ENCODE measurements at regions not wholly inside any gene's neighbourhood (a gene's known extent, or its start where the extent isn't known, plus 50 kb on each side); places are given as distances from the start of the nearest gene placed in this dataset.

GRCh38 chr6:144722925-144723324 is 437.8 kb downstream of the UTRN start:
- intact Hi-C loops (cut with DNase I): no loop called here
- H3K27ac ChIP-seq: no peak overlapping the region

GRCh38 chr6:144723431-144723830 is 438.3 kb downstream of the UTRN start:
- no peaks in the 10 kb centered on the region for H3K27me3 ChIP-seq
- no peaks in the 10 kb centered on the region for H3K36me3 ChIP-seq
- no peaks in the 10 kb centered on the region for H3K9me3 ChIP-seq
- TF ChIP-seq CTCF (IDR thresholded peaks at IDR 0.05): no peak
- no peaks in the 10 kb centered on the region for H3K4me1 ChIP-seq
- intact Hi-C loops (cut with DNase I): no loop called here
- H3K27ac ChIP-seq: no peak overlapping the region
- H3K4me3 ChIP-seq: no peak overlapping the region
- no peak for DNase-seq (ENCODE audit: low spot score in 2 of 2)

More at GRCh38 chr6:144722925-144723324, 437.8 kb downstream of the UTRN start:
- no peak overlapping the region for H3K4me3 ChIP-seq
- no peaks in the 10 kb centered on the region for H3K36me3 ChIP-seq
- H3K9me3 ChIP-seq: no peaks in the 10 kb centered on the region
- H3K27me3 ChIP-seq: no peaks in the 10 kb centered on the region
- no peaks in the 10 kb centered on the region for H3K4me1 ChIP-seq
- DNase-seq (ENCODE audit: low spot score in 2 of 2): no peak
- no peak for TF ChIP-seq CTCF (IDR thresholded peaks at IDR 0.05)

DNA sequence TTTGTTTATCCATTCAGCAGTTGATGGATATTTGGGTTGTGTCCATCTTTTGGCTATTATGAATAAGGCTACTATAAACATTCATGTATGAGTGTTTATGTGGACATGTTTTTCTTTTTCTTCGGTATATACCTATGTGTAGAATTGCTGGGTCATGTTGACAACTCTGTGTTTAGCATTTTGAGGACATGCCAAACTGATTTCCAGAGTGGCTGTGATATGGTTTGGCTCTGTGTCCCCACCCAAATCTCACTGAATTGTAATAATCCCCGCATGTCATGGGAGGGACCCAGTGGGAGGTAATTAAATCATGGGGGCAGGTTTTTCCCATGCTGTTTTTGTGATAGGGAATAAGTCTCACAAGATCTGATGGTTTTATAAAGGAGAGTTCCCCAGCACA is 439.7 kb downstream of the UTRN start:
- no peak for TF ChIP-seq CTCF (IDR thresholded peaks at IDR 0.05)
- Histone ChIP-seq H3K4me3 (no peak overlapping the region), H3K9me3 (no peaks in the 10 kb centered on the region), H3K27ac (no peak overlapping the region), H3K27me3 (no peaks in the 10 kb centered on the region), H3K4me1 (no peaks in the 10 kb centered on the region), H3K36me3 (no peaks in the 10 kb centered on the region)
- DNase-seq (ENCODE audit: low spot score in 2 of 2): no peak
- intact Hi-C loops (cut with DNase I): no loop called here

DNA sequence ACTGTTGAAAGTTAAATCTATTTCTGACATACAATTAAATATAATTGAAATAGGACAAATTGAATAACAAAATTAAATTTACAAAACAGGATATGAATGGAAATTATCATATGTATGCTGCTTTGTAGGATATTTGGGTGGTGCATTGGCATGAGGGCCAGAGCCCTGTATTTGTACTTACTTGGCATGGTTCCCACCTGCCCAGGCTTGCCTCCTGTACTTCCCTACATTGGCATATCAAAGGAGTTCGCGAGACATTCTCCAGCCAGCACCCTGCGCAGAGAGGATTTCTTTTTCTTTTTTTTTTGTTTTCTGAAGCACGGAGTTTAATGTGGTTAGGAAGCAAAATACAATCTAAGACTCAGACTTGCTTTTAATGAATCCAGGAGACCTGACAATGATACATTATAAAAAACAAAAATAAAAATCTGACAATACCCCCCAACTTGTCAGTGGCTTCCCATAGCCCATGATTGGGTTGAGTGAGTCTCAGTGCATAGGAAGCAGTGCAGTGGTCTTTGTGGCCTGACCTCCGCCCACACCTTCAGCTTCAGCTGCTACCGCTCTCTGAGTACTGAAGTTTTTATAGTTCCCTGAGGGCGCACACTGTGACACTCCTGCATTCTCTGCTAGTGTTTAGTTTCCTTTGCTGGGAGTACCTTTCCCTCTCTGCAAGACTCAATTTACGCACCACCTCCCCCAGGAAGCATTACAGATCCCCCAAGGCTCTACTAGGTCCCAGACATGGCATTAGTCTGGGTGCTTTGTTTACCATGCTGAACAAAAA is 440.8 kb downstream of the UTRN start:
- Histone ChIP-seq H3K4me1 (no peaks in the 10 kb centered on the region), H3K27me3 (no peaks in the 10 kb centered on the region), H3K9me3 (no peaks in the 10 kb centered on the region), H3K27ac (no peak overlapping the region), H3K36me3 (no peaks in the 10 kb centered on the region), H3K4me3 (no peak overlapping the region)
- TF ChIP-seq CTCF (IDR thresholded peaks at IDR 0.05): no peak
- intact Hi-C loops (cut with DNase I): no loop called here
- no peak for DNase-seq (ENCODE audit: low spot score in 2 of 2)

- intact Hi-C loops (cut with DNase I): no loop called here
Measured at GRCh38 chr6:144728804-144729203, 443.7 kb downstream of the UTRN start.

More at GRCh38 chr6:144728804-144729203, 443.7 kb downstream of the UTRN start:
- TF ChIP-seq CTCF (IDR thresholded peaks at IDR 0.05): no peak
- H3K4me3 ChIP-seq: no peak overlapping the region
- H3K9me3 ChIP-seq: no peaks in the 10 kb centered on the region
- H3K27ac ChIP-seq: no peak overlapping the region
- no peak for DNase-seq (ENCODE audit: low spot score in 2 of 2)
- peaks cover 14 to 20% of the 10 kb centered on the region in 2 donors for H3K36me3 ChIP-seq
- no peaks in the 10 kb centered on the region for H3K4me1 ChIP-seq
- no peaks in the 10 kb centered on the region for H3K27me3 ChIP-seq

Measured in ascending aorta (tissue), 2 donors.